GM12873 (cell line): ENCODE measurements at regions not wholly inside any gene's neighbourhood (a gene's known extent, or its start where the extent isn't known, plus 50 kb on each side); places are given as distances from the start of the nearest gene placed in this dataset.

Experiments used
- TF ChIP-seq, protein P1 (sequence below): IDR thresholded peaks from 2 replicates; pipeline ENCODE4 v1.5.1; 2012; ENCODE audit warnings: low read depth, mild to moderate bottlenecking, moderate library complexity, low read length, control low read depth; ENCODE audit not compliant: insufficient read depth; ENCODE audit errors: missing control alignments

DNA sequence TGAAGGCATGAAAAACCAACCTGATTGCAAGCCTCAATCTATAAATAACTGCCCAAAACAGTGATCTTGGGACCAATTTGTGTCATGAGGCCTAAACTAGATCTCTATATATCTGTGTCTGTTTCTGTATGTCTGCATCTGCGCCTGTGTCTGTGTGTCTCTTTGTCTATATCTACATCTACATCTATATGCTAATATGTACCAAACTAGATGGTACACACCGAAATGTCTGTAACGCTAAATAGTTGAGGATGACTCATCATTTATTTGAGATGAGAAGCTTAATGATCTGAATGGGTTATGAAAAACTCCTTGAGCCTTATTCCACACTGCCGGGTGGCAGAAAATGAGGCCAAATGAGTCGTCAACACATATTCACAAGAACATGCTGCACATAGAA, 982.3 kb downstream of the ROBO2 start:
- TF ChIP-seq, protein P1, sequence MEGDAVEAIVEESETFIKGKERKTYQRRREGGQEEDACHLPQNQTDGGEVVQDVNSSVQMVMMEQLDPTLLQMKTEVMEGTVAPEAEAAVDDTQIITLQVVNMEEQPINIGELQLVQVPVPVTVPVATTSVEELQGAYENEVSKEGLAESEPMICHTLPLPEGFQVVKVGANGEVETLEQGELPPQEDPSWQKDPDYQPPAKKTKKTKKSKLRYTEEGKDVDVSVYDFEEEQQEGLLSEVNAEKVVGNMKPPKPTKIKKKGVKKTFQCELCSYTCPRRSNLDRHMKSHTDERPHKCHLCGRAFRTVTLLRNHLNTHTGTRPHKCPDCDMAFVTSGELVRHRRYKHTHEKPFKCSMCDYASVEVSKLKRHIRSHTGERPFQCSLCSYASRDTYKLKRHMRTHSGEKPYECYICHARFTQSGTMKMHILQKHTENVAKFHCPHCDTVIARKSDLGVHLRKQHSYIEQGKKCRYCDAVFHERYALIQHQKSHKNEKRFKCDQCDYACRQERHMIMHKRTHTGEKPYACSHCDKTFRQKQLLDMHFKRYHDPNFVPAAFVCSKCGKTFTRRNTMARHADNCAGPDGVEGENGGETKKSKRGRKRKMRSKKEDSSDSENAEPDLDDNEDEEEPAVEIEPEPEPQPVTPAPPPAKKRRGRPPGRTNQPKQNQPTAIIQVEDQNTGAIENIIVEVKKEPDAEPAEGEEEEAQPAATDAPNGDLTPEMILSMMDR = no peak

DNA sequence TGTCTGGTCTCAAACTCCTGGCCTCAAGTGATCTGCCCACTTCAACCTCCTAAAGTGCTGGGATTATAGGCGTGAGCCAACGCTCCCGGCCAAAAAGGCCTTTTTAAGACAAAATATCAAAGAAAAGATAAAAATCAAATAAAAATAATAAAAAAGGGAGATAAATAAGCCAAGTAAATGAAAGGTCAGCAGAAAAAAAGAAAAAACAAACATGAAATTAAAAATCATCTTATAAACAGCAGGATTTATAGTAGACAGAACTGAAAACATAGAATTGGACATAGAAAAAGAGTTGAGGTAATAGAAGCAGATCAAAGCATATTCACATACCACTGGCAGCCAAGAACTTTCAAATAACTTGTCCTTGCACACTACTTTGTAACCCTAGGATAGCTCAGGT, 983.4 kb downstream of the ROBO2 start:
- TF ChIP-seq, protein P1 = no peak

DNA sequence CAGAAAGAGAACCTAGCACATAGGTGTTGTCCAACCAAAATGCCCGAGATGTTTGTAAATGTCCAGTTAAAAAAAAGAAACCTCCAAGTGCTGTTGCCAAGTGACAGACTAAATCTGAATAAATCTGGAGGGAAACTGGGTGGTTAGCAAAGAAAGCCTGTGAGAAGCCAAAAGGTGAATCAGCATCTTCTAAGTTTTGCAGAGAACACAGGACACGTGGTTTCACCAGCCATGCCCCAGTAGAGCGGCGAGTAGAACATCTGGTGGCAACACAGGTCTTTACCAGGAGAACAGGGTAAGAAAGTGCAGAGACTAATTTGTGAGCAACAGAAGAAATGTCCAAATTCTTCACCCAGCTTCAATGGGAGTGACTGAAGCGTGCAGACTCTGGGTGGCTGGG, 986.0 kb downstream of the ROBO2 start:
- TF ChIP-seq, protein P1 = no peak

DNA sequence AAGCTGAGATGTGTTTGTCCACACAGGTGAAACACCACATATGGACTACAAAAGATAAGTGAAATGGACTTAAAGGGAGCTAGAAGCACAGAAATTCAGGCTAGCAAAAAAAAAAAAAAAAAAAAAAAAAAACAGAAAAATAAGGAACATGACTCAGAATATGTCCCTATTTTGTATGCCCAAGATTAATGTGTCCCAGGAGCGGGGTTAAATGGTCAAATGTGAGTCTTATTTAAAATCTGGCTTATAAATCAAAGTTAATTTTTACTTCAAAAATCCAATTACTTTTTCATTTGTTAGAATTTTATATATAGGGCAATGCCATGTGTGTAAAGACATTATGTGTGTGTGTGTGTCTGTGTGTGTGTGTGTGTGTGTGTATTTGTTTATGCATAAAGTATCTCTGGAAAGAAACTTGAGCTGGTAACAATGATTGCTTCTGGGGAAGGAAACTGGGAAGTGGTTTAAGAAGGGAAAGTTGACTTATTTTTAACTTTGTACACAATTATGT, 986.5 kb downstream of the ROBO2 start:
- TF ChIP-seq, protein P1 = no peak

DNA sequence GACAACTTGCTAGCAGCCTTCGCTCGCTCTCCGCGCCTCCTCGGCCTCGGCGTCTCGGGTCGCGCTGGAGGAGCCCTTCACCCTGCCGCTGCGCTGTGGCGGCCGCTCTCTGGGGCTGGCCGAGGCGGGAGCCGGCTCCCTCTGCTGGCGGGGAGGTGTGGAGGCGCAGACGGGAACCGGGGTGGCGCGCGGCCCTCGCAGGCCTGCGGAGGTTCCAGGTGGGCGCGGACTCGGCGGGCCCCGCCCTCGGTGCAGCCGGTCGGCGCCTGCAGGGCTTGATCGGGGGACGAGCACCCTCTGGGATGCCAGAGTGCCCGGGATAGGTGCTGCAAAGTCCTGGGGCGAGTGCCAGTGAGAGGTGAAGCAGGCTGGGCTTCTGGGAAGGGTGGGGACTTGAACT, 989.9 kb downstream of the ROBO2 start:
- TF ChIP-seq, protein P1 = no peak

DNA sequence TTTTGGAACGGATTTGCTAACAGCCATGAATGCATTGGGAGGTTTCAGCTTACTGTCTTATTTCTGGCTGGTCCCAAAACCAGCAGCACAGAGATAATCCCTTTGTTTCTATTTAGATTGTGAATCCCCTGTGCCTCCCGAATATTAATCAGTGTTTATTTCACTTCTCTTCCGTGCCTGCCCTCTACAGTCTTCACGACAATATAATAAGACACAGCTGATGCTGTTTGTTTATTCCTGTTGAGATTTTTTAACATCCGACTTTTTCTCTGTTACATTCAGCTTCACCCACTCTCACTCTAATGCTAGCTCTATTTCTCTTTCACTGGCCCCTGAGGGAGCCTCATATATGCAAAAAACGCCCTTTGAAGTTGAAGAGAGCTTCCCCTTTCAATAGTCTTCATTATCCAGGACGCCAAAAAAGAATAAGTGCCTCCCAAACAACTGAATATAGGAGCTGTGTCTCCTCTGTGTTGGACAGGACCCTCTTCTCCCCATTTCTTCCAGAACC, 995.3 kb downstream of the ROBO2 start:
- TF ChIP-seq, protein P1 = no peak

DNA sequence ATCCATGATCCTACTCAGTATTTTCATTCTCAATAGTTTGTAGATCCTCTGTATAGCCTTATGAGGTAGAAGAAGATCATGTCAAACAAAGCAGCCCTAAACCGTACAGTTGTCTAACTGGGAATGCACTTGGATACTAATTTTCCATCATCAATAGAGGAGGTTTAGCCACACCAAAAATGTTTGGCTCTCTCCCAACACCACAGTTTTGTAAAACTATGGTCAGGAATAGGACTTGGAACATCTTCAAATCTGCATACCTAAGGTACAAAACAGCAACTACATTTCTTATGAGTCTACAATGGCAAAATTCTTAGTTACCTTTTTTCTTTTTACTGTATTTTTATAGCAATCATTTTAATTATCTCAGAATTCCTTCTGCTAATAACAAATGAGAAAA, 1001.6 kb downstream of the ROBO2 start:
- TF ChIP-seq, protein P1 = no peak
